GM19240 (cell line): ENCODE measurements at regions not wholly inside any gene's neighbourhood (a gene's known extent, or its start where the extent isn't known, plus 50 kb on each side); places are given as distances from the start of the nearest gene placed in this dataset.
"Not testable (repeated sequence)": the region's sequence is repeated elsewhere in the genome, so short reads cannot be mapped to it uniquely, and the experiment has no call there.

Experiments
- DNase-seq: peaks from one replicate; pipeline ENCODE4 v3.0.0; 2011; ENCODE audit warnings: low spot score; ENCODE audit not compliant: insufficient read length

GRCh38 chr2:146730882-146731281 lies 1113.9 kb upstream of the ACVR2A start:
- no peak for DNase-seq

- no peak for DNase-seq
These were observed 1123.3 kb upstream of the ACVR2A start for GRCh38 chr2:146721486-146721885.

DNA sequence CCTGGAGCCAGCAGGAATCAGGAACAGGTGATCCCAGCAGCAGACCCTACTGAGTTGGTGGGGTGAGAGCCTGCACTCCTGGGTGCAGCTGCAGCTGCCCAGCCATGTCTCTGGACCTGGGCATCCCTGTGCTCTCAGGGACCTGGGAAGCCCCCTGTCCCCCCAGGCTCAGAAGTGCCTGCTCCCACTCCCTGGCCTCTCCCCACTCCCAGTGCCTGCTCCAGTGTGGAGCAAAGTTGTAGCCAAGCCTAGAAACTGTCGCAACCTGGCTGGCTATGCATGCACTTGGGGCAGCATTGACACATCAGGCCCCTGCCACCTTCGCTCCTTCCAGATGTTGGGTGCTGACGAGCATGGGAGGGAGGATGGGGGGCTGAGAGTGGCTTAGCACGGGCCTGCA lies 1124.7 kb upstream of the ACVR2A start:
- no peak for DNase-seq

DNA sequence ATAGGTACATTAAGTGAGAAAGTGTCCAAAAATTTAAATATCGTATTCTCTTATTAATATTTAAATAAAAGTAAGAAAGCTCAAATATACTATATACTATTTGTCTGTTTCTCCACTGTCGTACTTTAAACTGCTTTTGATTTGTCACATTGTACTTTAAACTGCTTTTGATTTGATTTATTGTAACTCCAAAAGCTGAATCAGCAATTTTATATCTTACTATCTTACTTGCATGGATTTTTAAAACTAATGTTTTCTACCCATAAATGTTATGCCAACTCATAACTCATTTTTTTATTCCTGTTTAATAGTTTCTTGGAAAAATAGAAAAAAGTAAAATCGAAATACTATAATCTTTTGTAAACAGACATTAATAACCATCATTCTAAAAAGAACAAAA lies 1128.2 kb upstream of the ACVR2A start:
- no peak for DNase-seq

- no peak for DNase-seq
These were observed 1135.8 kb upstream of the ACVR2A start for GRCh38 chr2:146709004-146709403.

- DNase-seq: no peak
These were observed 1143.6 kb upstream of the ACVR2A start for GRCh38 chr2:146701183-146701582.

GRCh38 chr2:146697307-146697706 lies 1147.5 kb upstream of the ACVR2A start:
- no peak for DNase-seq

GRCh38 chr2:146696787-146697186 lies 1148.0 kb upstream of the ACVR2A start:
- not testable (repeated sequence) for DNase-seq

DNA sequence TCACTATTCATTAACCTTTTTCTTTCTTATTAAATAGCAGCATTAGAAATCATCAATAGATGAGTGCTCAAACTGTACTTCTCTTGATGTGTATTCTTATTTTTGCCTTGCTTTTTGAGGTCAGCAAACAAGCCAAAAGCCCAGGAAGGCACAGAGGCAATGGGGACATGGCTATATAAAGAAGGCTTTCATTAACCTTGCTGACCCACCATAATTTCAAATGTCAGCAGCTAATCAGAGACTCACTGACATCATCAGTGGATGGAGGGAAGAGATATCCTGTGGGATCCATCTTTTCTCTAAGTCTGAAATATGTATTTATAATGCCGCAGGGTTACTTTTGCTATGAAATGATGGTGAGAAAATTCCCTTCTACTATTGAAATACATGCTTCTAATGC lies 1162.8 kb upstream of the ACVR2A start:
- no peak for DNase-seq

GRCh38 chr2:146678516-146678915 lies 1166.3 kb upstream of the ACVR2A start:
- DNase-seq: no peak

DNA sequence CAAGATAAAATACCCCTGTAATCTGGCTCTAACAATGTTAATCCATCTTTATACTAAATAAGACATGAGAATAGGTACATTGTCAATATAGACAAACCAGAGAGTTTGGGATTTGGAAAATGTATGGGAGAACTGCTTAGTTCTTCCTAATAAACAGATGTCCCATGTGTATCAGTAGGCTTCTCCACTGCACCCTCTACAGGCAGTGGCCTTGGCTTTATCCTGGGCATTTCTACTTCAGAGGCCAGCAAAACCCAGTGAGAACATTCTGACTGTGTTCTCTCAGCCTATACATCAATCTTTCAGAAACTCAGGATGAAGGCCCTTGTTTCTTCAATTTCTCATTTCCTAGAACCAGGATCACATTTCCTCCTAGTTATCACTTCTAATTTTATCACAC lies 1167.5 kb upstream of the ACVR2A start:
- DNase-seq: no peak

DNA sequence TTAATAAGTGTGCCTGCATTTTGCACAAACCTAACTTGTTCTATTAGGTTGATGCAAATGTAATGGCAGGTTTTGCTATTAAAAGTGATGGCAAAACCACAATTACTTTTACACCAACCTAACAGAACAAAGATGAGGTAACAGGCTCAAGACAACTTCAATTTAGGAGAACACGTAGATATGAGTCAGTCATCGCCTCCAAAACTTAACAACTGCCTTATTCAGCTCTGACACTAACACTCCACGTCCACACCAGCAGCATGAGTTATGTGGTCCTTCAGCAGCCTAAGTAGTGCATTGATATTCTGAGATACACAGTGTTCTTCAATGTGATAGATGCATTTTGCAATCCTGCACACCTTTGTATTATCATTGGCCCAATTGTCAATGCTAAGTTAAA lies 1175.1 kb upstream of the ACVR2A start:
- no peak for DNase-seq

GRCh38 chr2:146666340-146666739 lies 1178.5 kb upstream of the ACVR2A start:
- DNase-seq: no peak

DNA sequence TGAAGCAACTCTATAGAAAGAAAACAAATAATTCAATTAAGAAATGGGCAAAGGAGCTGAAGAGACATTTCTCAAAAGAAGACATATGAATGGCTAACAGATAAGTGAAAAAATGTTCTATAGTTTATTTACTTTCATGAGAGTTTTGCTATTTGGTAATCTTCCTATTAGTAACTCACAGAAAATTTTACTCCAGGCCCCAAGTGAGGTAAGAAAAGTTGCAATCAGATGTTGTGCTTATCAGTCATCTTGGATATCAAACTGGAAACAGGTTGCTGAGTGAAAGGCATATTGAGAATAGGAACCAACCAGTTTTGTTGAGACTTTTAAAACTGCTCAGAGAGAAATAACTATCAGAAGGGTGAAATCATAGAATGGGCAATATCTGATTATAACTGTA lies 1179.0 kb upstream of the ACVR2A start:
- no peak for DNase-seq

GRCh38 chr2:146661473-146662096 lies 1183.2 kb upstream of the ACVR2A start:
- no peak for DNase-seq

GRCh38 chr2:146659976-146660375 lies 1184.9 kb upstream of the ACVR2A start:
- no peak for DNase-seq

DNA sequence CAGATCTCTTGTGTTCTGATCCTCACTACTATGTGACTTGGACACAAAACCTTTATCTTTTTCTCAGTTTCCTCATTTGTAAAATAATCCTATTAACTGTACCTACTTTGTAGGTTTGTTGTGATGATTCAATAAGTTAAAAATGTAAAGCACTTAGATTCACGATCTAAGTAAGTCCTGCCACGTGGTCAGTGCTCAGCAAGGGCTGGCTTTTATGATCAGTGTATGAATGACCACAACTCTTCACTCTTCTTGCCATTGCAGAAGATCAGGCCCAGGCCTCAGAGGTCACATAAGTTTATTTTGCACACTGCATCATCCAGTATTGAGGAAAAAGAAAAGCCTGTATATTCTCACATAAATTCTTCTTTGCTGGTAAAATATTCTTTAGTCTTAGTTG lies 1192.5 kb upstream of the ACVR2A start:
- no peak for DNase-seq

GRCh38 chr2:146651361-146651760 lies 1193.5 kb upstream of the ACVR2A start:
- no peak for DNase-seq

DNA sequence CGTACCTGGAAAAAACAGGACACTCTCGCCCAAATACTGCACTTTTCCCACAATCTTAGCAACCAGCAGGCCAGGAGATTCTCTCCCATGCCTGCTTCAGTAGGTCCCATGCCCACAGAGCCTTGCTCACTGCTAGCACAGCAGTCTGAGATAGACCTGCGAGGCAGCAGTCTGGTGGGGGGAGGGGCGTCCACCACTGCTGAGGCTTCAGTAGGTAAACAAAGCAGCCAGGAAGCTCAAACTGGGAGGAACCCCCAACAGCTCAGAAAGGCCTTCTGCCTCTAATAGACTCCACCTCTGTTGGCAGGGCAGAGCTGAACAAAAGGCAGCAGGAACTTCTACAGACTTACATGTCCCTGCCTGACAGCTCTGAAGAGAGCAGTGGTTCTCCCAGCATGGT lies 1202.8 kb upstream of the ACVR2A start:
- DNase-seq: no peak

DNA sequence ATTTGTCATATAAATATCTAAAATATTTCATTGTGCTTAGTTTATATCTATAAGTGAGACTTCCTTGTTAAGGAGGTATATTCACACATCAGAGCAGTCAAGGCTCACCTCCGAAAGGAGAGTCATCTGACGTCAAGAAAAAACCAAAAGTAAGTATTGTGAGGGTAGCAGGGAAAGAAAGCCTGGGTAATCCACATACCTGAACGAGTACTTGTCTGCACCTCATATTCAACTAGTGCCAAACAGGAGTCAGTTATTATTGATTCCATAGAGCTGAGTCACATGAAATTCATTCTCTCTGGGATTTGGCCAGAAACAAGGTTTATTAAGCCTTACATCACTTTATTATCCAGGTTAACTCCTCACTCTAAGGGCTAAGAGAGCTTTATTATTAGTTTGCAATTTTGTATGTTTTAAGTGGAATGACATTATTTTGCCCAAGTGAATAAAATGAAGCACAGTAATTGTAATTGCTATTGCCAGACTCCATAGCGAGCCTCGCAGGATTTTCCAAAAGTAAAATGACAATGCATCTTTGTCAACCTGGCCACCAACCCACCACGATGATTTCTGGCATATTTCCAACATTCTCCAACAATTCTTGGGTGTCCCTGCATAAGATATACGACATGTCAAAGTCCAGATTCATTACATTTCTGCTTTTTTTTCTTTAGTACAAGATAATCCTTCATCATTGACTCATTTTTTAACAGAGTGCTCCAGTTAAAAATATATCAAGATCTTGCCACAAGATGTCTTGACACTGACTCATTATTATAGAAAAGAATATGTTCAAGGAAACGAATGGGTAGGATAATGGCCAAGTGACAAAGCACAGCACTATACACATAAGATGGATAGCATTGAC lies 1210.4 kb upstream of the ACVR2A start:
- no peak for DNase-seq

DNA sequence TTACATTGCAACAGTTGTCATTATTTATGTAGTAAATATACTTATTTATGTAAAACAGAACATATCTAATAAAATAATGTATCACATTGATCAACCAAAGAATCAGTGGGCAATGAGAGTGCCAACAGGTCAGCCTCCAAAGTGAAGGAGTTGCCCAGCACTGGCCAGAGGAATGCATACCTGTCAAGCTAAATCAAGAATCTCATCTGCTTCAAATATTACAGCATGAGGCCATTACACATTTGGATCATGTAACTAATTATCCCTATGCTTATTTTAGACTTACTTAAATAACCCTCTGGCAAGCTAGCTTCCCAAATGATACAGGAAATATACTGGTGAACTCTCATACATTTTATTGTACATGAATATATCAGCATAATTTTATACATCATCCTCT lies 1211.7 kb upstream of the ACVR2A start:
- no peak for DNase-seq

- no peak for DNase-seq
These were observed 1212.1 kb upstream of the ACVR2A start for GRCh38 chr2:146632707-146633106.
